GM20000 (cell line): ENCODE measurements at regions not wholly inside any gene's neighbourhood (a gene's known extent, or its start where the extent isn't known, plus 50 kb on each side); places are given as distances from the start of the nearest gene placed in this dataset.

ENCODE experiments used
- DNase-seq: peaks from one replicate; pipeline ENCODE4 v3.0.0; 2012; ENCODE audit warnings: low spot score
- CTCF ChIP-seq: IDR thresholded peaks from 2 replicates; pipeline ENCODE4 v1.5.1; 2012; ENCODE audit warnings: mild to moderate bottlenecking, control low read depth; ENCODE audit errors: extremely low read depth, missing control alignments

GRCh38 chr6:51336185-51336584, 517.5 kb downstream of the TFAP2B start:
- DNase-seq, result no peak

GRCh38 chr6:51337277-51337676, 518.6 kb downstream of the TFAP2B start:
- TF ChIP-seq CTCF, result no peak
- no peak for DNase-seq

More at GRCh38 chr6:51336185-51336584, 517.5 kb downstream of the TFAP2B start:
- no peak for TF ChIP-seq CTCF

GRCh38 chr6:51339108-51339507, 520.4 kb downstream of the TFAP2B start:
- TF ChIP-seq CTCF, result no peak
- no peak for DNase-seq

- DNase-seq, result no peak
- TF ChIP-seq CTCF, result no peak
Observed at GRCh38 chr6:51339728-51340127, 521.1 kb downstream of the TFAP2B start.

GRCh38 chr6:51342393-51342792, 523.7 kb downstream of the TFAP2B start:
- no peak for DNase-seq
- no peak for TF ChIP-seq CTCF

GRCh38 chr6:51349857-51350256, 531.2 kb downstream of the TFAP2B start:
- no peak for DNase-seq
- TF ChIP-seq CTCF, result no peak

GRCh38 chr6:51350308-51350904, 531.7 kb downstream of the TFAP2B start:
- DNase-seq, result peak; percentile 5
- TF ChIP-seq CTCF, result peak; percentile 18
